WTC11 (cell line): ENCODE measurements at regions not wholly inside any gene's neighbourhood (a gene's known extent, or its start where the extent isn't known, plus 50 kb on each side); places are given as distances from the start of the nearest gene placed in this dataset.

Source experiments
- ATAC-seq: fragments of 200-7000 bp; cut with Tn5 transposase; 2 replicates; pipeline ENCODE4 v1.10.0; 2021; ENCODE audit warnings: mild to moderate bottlenecking, moderate library complexity
- CTCF ChIA-PET: fragments of 300-600 bp; sonication (Branson Sonifier 250); formaldehyde crosslinking; loops from one replicate; lab custom pipeline; 2021; ENCODE audit warnings: antibody characterized with exemption; lab: Charles Lee
- POLR2A ChIA-PET: fragments of 350-600 bp; sonication (Branson Sonifier 250); formaldehyde crosslinking; loops from one replicate; lab custom pipeline; 2021; ENCODE audit warnings: antibody characterized with exemption; lab: Charles Lee
- DNase-seq: peaks from one replicate; pipeline ENCODE4 v3.0.0; 2021; ENCODE audit warnings: low spot score
- H3K27ac Mint-ChIP-seq: 2 replicates; pipeline ENCODE4 v1.8.0; 2021; ENCODE audit warnings: mixed read lengths
- H3K27me3 Mint-ChIP-seq: 2 replicates; pipeline ENCODE4 v1.8.0; 2021; ENCODE audit warnings: low read depth, mild to moderate bottlenecking, moderate library complexity, mixed read lengths
- H3K36me3 Mint-ChIP-seq: 2 replicates; pipeline ENCODE4 v1.8.0; 2021; ENCODE audit warnings: mixed read lengths
- H3K4me1 Mint-ChIP-seq: 2 replicates; pipeline ENCODE4 v1.8.0; 2022; ENCODE audit warnings: mixed read lengths
- H3K4me3 Mint-ChIP-seq: 2 replicates; pipeline ENCODE4 v1.8.0; 2021; ENCODE audit warnings: mild to moderate bottlenecking, moderate library complexity, mixed read lengths
- H3K9me3 Mint-ChIP-seq: 2 replicates; pipeline ENCODE4 v1.8.0; 2021; ENCODE audit warnings: mixed read lengths
- ATF1 ChIP-seq: sonication (generic); formaldehyde crosslinking; IDR thresholded peaks from 2 replicates; pipeline ENCODE4 v1.8.1; 2023; ENCODE audit warnings: mild to moderate bottlenecking, moderate library complexity, missing genetic modification reagents
- CBFB ChIP-seq: sonication (generic); formaldehyde crosslinking; IDR thresholded peaks from 2 replicates; pipeline ENCODE4 v1.8.1; 2022; ENCODE audit warnings: mild to moderate bottlenecking, low read depth, missing genetic modification reagents
- EMX1 ChIP-seq: fragments of 250-450 bp; sonication (Bioruptor Pico); IDR thresholded peaks from 2 replicates; pipeline ENCODE4 v1.8.0; 2021; ENCODE audit warnings: mild to moderate bottlenecking
- GRHL2 ChIP-seq: fragments of 250-450 bp; sonication (Bioruptor Pico); IDR thresholded peaks from 2 replicates; pipeline ENCODE4 v1.8.0; 2022; ENCODE audit warnings: mild to moderate bottlenecking, moderate library complexity; ENCODE audit not compliant: insufficient replicate concordance, severe bottlenecking
- GTF2I ChIP-seq: fragments of 250-450 bp; sonication (Bioruptor Pico); conservative IDR thresholded peaks from 2 replicates; pipeline ENCODE4 v1.4.0; 2021; ENCODE audit warnings: mild to moderate bottlenecking
- MXD4 ChIP-seq: fragments of 250-450 bp; sonication (Bioruptor Pico); IDR thresholded peaks from 2 replicates; pipeline ENCODE4 v1.8.0; 2021; ENCODE audit warnings: mild to moderate bottlenecking, moderate library complexity, borderline replicate concordance
- NFE2L1 ChIP-seq: sonication (generic); formaldehyde crosslinking; IDR thresholded peaks from 2 replicates; pipeline ENCODE4 v1.8.1; 2023; ENCODE audit warnings: missing genetic modification reagents
- NR2C2 ChIP-seq: sonication (generic); formaldehyde crosslinking; IDR thresholded peaks from 2 replicates; pipeline ENCODE4 v1.8.0; 2022; ENCODE audit warnings: mild to moderate bottlenecking, missing genetic modification reagents
- NR3C1 ChIP-seq: sonication (generic); formaldehyde crosslinking; conservative IDR thresholded peaks from 2 replicates; pipeline ENCODE4 v1.8.1; 2023; ENCODE audit warnings: low read depth, mild to moderate bottlenecking, missing genetic modification reagents
- RELA ChIP-seq: sonication (generic); formaldehyde crosslinking; IDR thresholded peaks from 2 replicates; pipeline ENCODE4 v1.8.1; 2022; ENCODE audit warnings: missing genetic modification reagents, mild to moderate bottlenecking, borderline replicate concordance
- TEAD4 ChIP-seq: sonication (generic); formaldehyde crosslinking; IDR thresholded peaks from 2 replicates; pipeline ENCODE4 v1.8.0; 2022; ENCODE audit warnings: mild to moderate bottlenecking, missing genetic modification reagents
- ZNF219 ChIP-seq: sonication (generic); formaldehyde crosslinking; IDR thresholded peaks from 2 replicates; pipeline ENCODE4 v1.8.0; 2023; ENCODE audit warnings: missing genetic modification reagents, mild to moderate bottlenecking, borderline replicate concordance
- ZNF416 ChIP-seq: fragments of 250-450 bp; sonication (Bioruptor Pico); IDR thresholded peaks from 2 replicates; pipeline ENCODE4 v1.9.0; 2021; ENCODE audit warnings: mild to moderate bottlenecking, inconsistent platforms
- ZNF423 ChIP-seq: fragments of 250-450 bp; sonication (Bioruptor Pico); IDR thresholded peaks from 2 replicates; pipeline ENCODE4 v2.1.2; 2022; ENCODE audit warnings: mild to moderate bottlenecking, moderate library complexity
- TF ChIP-seq, protein P1 (sequence below): fragments of 250-450 bp; sonication (Bioruptor Pico); conservative IDR thresholded peaks from 2 replicates; pipeline ENCODE4 v1.9.0; 2021; ENCODE audit warnings: mild to moderate bottlenecking
- TF ChIP-seq, protein P2 (sequence below): sonication (generic); formaldehyde crosslinking; IDR thresholded peaks from 2 replicates; pipeline ENCODE4 v1.8.0; 2022; ENCODE audit warnings: mild to moderate bottlenecking, missing genetic modification reagents
- TF ChIP-seq, protein P3 (sequence below): fragments of 250-450 bp; sonication (Bioruptor Pico); IDR thresholded peaks from 2 replicates; pipeline ENCODE4 v1.9.0; 2021; ENCODE audit warnings: mild to moderate bottlenecking, borderline replicate concordance
- TF ChIP-seq, protein P4 (sequence below): sonication (generic); formaldehyde crosslinking; IDR thresholded peaks from 2 replicates; pipeline ENCODE4 v1.8.1; 2023; ENCODE audit warnings: mild to moderate bottlenecking, missing genetic modification reagents
- TF ChIP-seq, protein P5 (sequence below): sonication (generic); formaldehyde crosslinking; IDR thresholded peaks from 2 replicates; pipeline ENCODE4 v1.8.1; 2023; ENCODE audit warnings: mild to moderate bottlenecking, moderate library complexity, missing genetic modification reagents
- TF ChIP-seq, protein P6 (sequence below): sonication (generic); formaldehyde crosslinking; IDR thresholded peaks from 2 replicates; pipeline ENCODE4 v1.8.0; 2023; ENCODE audit warnings: missing genetic modification reagents

DNA sequence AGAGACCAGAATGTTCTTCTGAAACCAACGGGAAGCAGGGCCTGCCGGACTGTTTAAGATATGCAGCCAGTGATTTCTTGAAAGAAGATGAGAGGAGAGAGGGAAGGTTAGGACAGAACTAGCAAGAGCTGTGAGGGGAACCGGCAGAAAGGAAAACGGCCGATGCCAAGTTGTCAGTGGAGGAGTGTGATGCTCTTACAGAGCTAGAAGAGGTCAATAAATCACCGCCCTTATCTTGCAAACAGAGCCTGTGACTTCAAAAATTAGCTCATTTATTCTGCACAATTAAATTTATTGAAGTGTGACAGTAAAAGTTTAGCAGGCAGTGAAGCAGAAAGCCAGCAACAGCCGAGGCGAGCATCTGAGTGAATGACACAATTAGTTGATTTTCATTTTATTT lies 509.5 kb upstream of the ID4 start:
- ATAC-seq = peak; percentile 55
- no peak overlapping the region for H3K27ac Mint-ChIP-seq
- peaks cover 50% of the 10 kb centered on the region for H3K4me1 Mint-ChIP-seq
- H3K36me3 Mint-ChIP-seq = no peaks in the 10 kb centered on the region
- POLR2A ChIA-PET = interaction anchor here (0.5 kb wide), 1 partner anchor 1459 kb away, joined by 9 read pairs; no protein-coding TSS in a partner anchor
- TF ChIP-seq NR2C2 = no peak
- TF ChIP-seq NFE2L1 (CRISPR knock-in tag) = no peak
- TF ChIP-seq, protein P1, sequence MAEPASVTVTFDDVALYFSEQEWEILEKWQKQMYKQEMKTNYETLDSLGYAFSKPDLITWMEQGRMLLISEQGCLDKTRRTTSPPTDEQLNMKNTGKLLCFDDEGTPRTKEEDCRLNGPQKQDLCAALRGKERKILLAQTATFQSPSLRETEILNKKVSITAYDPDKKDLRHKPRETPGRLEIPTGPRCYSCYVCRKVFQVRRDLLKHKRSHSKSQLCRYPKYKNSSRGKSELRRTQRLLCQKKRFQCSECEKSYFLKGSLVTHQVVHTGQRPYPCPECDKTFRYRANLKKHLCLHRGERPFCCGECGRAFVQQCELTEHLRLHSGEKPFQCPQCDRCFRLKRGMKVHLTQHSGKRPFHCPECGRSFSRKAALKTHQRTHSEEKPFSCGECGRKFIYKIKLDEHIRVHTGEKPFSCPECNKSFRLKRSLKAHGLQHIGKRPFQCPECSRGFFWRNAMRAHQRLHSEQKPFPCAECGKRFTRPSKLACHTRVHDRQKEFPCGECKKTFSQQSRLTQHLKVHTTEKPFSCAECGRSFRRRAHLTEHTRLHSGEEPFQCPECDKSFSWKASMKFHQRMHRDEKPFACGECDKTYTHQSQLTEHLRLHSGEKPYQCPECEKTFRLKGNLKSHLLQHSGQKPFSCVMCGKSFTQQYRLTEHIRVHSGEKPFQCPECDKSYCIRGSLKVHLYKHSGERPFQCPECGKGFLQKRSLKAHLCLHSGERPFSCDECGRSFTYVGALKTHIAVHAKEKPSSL (CRISPR knock-in tag) = no peak
- TF ChIP-seq, protein P2, sequence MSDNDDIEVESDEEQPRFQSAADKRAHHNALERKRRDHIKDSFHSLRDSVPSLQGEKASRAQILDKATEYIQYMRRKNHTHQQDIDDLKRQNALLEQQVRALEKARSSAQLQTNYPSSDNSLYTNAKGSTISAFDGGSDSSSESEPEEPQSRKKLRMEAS (CRISPR knock-in tag) = no peak
- TF ChIP-seq CBFB (CRISPR knock-in tag) = no peak
- no peak for TF ChIP-seq ZNF423 (CRISPR knock-in tag)
- TF ChIP-seq, protein P3, sequence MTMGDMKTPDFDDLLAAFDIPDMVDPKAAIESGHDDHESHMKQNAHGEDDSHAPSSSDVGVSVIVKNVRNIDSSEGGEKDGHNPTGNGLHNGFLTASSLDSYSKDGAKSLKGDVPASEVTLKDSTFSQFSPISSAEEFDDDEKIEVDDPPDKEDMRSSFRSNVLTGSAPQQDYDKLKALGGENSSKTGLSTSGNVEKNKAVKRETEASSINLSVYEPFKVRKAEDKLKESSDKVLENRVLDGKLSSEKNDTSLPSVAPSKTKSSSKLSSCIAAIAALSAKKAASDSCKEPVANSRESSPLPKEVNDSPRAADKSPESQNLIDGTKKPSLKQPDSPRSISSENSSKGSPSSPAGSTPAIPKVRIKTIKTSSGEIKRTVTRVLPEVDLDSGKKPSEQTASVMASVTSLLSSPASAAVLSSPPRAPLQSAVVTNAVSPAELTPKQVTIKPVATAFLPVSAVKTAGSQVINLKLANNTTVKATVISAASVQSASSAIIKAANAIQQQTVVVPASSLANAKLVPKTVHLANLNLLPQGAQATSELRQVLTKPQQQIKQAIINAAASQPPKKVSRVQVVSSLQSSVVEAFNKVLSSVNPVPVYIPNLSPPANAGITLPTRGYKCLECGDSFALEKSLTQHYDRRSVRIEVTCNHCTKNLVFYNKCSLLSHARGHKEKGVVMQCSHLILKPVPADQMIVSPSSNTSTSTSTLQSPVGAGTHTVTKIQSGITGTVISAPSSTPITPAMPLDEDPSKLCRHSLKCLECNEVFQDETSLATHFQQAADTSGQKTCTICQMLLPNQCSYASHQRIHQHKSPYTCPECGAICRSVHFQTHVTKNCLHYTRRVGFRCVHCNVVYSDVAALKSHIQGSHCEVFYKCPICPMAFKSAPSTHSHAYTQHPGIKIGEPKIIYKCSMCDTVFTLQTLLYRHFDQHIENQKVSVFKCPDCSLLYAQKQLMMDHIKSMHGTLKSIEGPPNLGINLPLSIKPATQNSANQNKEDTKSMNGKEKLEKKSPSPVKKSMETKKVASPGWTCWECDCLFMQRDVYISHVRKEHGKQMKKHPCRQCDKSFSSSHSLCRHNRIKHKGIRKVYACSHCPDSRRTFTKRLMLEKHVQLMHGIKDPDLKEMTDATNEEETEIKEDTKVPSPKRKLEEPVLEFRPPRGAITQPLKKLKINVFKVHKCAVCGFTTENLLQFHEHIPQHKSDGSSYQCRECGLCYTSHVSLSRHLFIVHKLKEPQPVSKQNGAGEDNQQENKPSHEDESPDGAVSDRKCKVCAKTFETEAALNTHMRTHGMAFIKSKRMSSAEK (CRISPR knock-in tag) = no peak
- no peak for TF ChIP-seq RELA
- DNase-seq = no peak
- H3K4me3 Mint-ChIP-seq = no peak overlapping the region
- CTCF ChIA-PET = interaction anchor here (0.6 to 0.7 kb wide), 2 partner anchors 330 to 591 kb away, joined by 3 read pairs; no protein-coding TSS in a partner anchor
- H3K27me3 Mint-ChIP-seq = peaks cover 15% of the 10 kb centered on the region
- H3K9me3 Mint-ChIP-seq = no peaks in the 10 kb centered on the region

DNA sequence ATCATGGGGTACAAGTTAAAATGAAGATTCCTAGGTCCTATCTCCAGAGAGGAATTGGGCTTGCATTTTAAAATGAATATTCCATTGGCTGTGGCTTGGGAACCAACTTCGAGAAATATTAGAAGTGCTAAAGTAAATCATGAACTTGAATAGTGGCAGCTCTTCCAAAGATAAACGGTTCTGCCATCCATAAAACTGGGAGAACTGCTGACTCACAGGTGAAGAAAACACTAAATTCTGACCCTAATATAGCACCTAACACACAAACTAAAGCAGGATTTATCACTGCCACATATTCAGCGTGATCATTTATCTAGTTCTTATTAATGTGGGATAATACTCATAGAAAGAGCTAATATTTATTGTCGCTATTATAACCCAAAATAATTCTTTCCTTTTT lies 508.1 kb upstream of the ID4 start:
- no peak overlapping the region for H3K27ac Mint-ChIP-seq
- POLR2A ChIA-PET = no interaction called here
- peaks cover 54% of the 10 kb centered on the region for H3K4me1 Mint-ChIP-seq
- no peaks in the 10 kb centered on the region for H3K9me3 Mint-ChIP-seq
- DNase-seq (no peak), ATAC-seq (no peak)
- CTCF ChIA-PET = no interaction called here
- no peaks in the 10 kb centered on the region for H3K36me3 Mint-ChIP-seq
- TF ChIP-seq GTF2I (CRISPR knock-in tag) (no peak), MXD4 (CRISPR knock-in tag) (no peak), ATF1 (CRISPR knock-in tag) (no peak), NR2C2 (no peak), GRHL2 (CRISPR knock-in tag) (no peak), TEAD4 (CRISPR knock-in tag) (no peak), ZNF416 (CRISPR knock-in tag) (no peak), EMX1 (CRISPR knock-in tag) (no peak), ZNF219 (CRISPR knock-in tag) (no peak), NR3C1 (no peak)
- TF ChIP-seq, protein P4, sequence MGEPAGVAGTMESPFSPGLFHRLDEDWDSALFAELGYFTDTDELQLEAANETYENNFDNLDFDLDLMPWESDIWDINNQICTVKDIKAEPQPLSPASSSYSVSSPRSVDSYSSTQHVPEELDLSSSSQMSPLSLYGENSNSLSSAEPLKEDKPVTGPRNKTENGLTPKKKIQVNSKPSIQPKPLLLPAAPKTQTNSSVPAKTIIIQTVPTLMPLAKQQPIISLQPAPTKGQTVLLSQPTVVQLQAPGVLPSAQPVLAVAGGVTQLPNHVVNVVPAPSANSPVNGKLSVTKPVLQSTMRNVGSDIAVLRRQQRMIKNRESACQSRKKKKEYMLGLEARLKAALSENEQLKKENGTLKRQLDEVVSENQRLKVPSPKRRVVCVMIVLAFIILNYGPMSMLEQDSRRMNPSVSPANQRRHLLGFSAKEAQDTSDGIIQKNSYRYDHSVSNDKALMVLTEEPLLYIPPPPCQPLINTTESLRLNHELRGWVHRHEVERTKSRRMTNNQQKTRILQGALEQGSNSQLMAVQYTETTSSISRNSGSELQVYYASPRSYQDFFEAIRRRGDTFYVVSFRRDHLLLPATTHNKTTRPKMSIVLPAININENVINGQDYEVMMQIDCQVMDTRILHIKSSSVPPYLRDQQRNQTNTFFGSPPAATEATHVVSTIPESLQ (CRISPR knock-in tag) = no peak
- TF ChIP-seq, protein P5, sequence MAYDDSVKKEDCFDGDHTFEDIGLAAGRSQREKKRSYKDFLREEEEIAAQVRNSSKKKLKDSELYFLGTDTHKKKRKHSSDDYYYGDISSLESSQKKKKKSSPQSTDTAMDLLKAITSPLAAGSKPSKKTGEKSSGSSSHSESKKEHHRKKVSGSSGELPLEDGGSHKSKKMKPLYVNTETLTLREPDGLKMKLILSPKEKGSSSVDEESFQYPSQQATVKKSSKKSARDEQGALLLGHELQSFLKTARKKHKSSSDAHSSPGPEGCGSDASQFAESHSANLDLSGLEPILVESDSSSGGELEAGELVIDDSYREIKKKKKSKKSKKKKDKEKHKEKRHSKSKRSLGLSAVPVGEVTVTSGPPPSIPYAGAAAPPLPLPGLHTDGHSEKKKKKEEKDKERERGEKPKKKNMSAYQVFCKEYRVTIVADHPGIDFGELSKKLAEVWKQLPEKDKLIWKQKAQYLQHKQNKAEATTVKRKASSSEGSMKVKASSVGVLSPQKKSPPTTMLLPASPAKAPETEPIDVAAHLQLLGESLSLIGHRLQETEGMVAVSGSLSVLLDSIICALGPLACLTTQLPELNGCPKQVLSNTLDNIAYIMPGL = no peak
- TF ChIP-seq, protein P6, sequence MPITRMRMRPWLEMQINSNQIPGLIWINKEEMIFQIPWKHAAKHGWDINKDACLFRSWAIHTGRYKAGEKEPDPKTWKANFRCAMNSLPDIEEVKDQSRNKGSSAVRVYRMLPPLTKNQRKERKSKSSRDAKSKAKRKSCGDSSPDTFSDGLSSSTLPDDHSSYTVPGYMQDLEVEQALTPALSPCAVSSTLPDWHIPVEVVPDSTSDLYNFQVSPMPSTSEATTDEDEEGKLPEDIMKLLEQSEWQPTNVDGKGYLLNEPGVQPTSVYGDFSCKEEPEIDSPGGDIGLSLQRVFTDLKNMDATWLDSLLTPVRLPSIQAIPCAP (CRISPR knock-in tag) = no peak
- peaks cover 15% of the 10 kb centered on the region for H3K27me3 Mint-ChIP-seq
- H3K4me3 Mint-ChIP-seq = no peak overlapping the region
